BLaER1 treated with 17β-estradiol and CSF1 and Interleukin-3, amounts not matched to agents 10 nM and 100 nM (cell line): ENCODE measurements at regions not wholly inside any gene's neighbourhood (a gene's known extent, or its start where the extent isn't known, plus 50 kb on each side); places are given as distances from the start of the nearest gene placed in this dataset.

ENCODE experiments used
- H3K27ac ChIP-seq, 11 experiments: shearing (Covaris generic); formaldehyde crosslinking; 2 replicates each; pipeline ENCODE4 v1.8.1; 2022
- H3K27me3 ChIP-seq, 11 experiments: shearing (Covaris generic); formaldehyde crosslinking; 2 replicates each; pipeline ENCODE4 v1.8.1; 2022
- H3K36me3 ChIP-seq, 11 experiments: shearing (Covaris generic); formaldehyde crosslinking; 2 replicates each; pipeline ENCODE4 v1.8.1; 2022
- H3K4me1 ChIP-seq, 10 experiments: shearing (Covaris generic); formaldehyde crosslinking; 2 replicates each; pipeline ENCODE4 v1.8.1; 2022
- H3K4me2 ChIP-seq, 11 experiments: shearing (Covaris generic); formaldehyde crosslinking; 2 replicates each; pipeline ENCODE4 v1.8.1; 2022
- H3K4me3 ChIP-seq, 10 experiments: shearing (Covaris generic); formaldehyde crosslinking; 2 replicates each; pipeline ENCODE4 v1.8.1; 2022
- H3K9ac ChIP-seq, 11 experiments: shearing (Covaris generic); formaldehyde crosslinking; 2 replicates each; pipeline ENCODE4 v1.8.1; 2022
- H3K9me3 ChIP-seq, 11 experiments: shearing (Covaris generic); formaldehyde crosslinking; replicated peaks in 1 of 11; 2 replicates each; pipeline ENCODE4 v1.8.1; 2022
- H4K20me1 ChIP-seq, 11 experiments: shearing (Covaris generic); formaldehyde crosslinking; 2 replicates each; pipeline ENCODE4 v1.8.1; 2022
- Cebpa-rat ChIP-seq, 11 experiments: shearing (Covaris generic); IDR thresholded peaks; 2 replicates each; pipeline ENCODE4 v1.8.1; 2022

GRCh38 chr16:59259074-59259949 lies 525.2 kb upstream of the GOT2 start:
- Histone ChIP-seq H3K9ac (peak overlapping the region; percentile 62 to 86 (median 77); a peak in 21 of 22 replicates), H4K20me1 (no peaks in the 10 kb centered on the region), H3K4me3 (peak overlapping the region in 6 of 10 experiments; percentile 9 to 58 (median 36); a peak in 8 of 20 replicates), H3K4me1 (peaks cover 17 to 35% (median 25%) of the 10 kb centered on the region in 10 experiments), H3K9me3 (peaks cover 0 to 26% (median 4%) of the 10 kb centered on the region in 11 experiments; a peak in 12 of 22 replicates), H3K4me2 (peak overlapping the region; percentile 70 to 94 (median 86)), H3K27ac (peak overlapping the region; percentile 49 to 98 (median 89); a peak in 21 of 22 replicates), H3K36me3 (no peaks in the 10 kb centered on the region), H3K27me3 (no peaks in the 10 kb centered on the region)
- TF ChIP-seq Cebpa-rat (IDR thresholded peaks at IDR 0.05): no peak

- no peaks in the 10 kb centered on the region for H4K20me1 ChIP-seq
- H3K36me3 ChIP-seq: no peaks in the 10 kb centered on the region
- no peak overlapping the region for H3K27ac ChIP-seq
- no peaks in the 10 kb centered on the region for H3K4me1 ChIP-seq
- TF ChIP-seq Cebpa-rat (IDR thresholded peaks at IDR 0.05): no peak
- H3K4me3 ChIP-seq: no peak overlapping the region
- no peaks in the 10 kb centered on the region for H3K27me3 ChIP-seq
- H3K9ac ChIP-seq: no peak overlapping the region
- peaks cover 0 to 22% (median 7%) of the 10 kb centered on the region in 11 experiments; a peak in 11 of 22 replicates for H3K9me3 ChIP-seq
- H3K4me2 ChIP-seq: no peak overlapping the region
Observed at GRCh38 chr16:59252317-59252716, 518.2 kb upstream of the GOT2 start.

GRCh38 chr16:59249011-59249410 lies 514.9 kb upstream of the GOT2 start:
- TF ChIP-seq Cebpa-rat (IDR thresholded peaks at IDR 0.05): no peak
- Histone ChIP-seq H3K27me3 (no peaks in the 10 kb centered on the region), H4K20me1 (no peaks in the 10 kb centered on the region), H3K4me1 (0 out of 20 replicates have a peak, but pooled peaks cover 0 to 6% (median 0%) of the 10 kb centered on the region in 10 experiments), H3K9ac (no peak overlapping the region), H3K4me3 (no peak overlapping the region), H3K27ac (no peak overlapping the region), H3K9me3 (peaks cover 0 to 8% (median under 1%) of the 10 kb centered on the region in 11 experiments; a peak in 5 of 22 replicates), H3K4me2 (no peak overlapping the region), H3K36me3 (no peaks in the 10 kb centered on the region)

GRCh38 chr16:59242556-59242955 lies 508.4 kb upstream of the GOT2 start:
- H3K4me1 ChIP-seq: peaks cover 0 to 19% (median 0%) of the 10 kb centered on the region in 10 experiments; a peak in 6 of 20 replicates
- H3K9ac ChIP-seq: no peak overlapping the region
- H3K9me3 ChIP-seq: no peaks in the 10 kb centered on the region
- H3K27ac ChIP-seq: no peak overlapping the region
- TF ChIP-seq Cebpa-rat (IDR thresholded peaks at IDR 0.05): no peak
- H3K4me2 ChIP-seq: no peak overlapping the region
- no peak overlapping the region for H3K4me3 ChIP-seq
- H3K27me3 ChIP-seq: no peaks in the 10 kb centered on the region
- H3K36me3 ChIP-seq: no peaks in the 10 kb centered on the region
- no peaks in the 10 kb centered on the region for H4K20me1 ChIP-seq

GRCh38 chr16:59238246-59238645 lies 504.1 kb upstream of the GOT2 start:
- no peak overlapping the region for H3K9ac ChIP-seq
- no peaks in the 10 kb centered on the region for H3K27me3 ChIP-seq
- H4K20me1 ChIP-seq: no peaks in the 10 kb centered on the region
- TF ChIP-seq Cebpa-rat (IDR thresholded peaks at IDR 0.05): no peak
- H3K4me2 ChIP-seq: peak overlapping the region in 3 of 11 experiments; percentile 9 to 57 (median 50); a peak in 4 of 22 replicates
- H3K9me3 ChIP-seq: no peaks in the 10 kb centered on the region
- H3K36me3 ChIP-seq: no peaks in the 10 kb centered on the region
- H3K4me3 ChIP-seq: no peak overlapping the region
- peak overlapping the region in 2 of 11 experiments; percentile 38; a peak in 4 of 22 replicates for H3K27ac ChIP-seq
- peaks cover 0 to 14% (median 0%) of the 10 kb centered on the region in 10 experiments; a peak in 6 of 20 replicates for H3K4me1 ChIP-seq

GRCh38 chr16:59236804-59237458 lies 502.8 kb upstream of the GOT2 start:
- H3K4me1 ChIP-seq: peaks cover 0 to 14% (median 0%) of the 10 kb centered on the region in 10 experiments; a peak in 6 of 20 replicates
- H4K20me1 ChIP-seq: no peaks in the 10 kb centered on the region
- H3K27ac ChIP-seq: no peak overlapping the region
- H3K4me2 ChIP-seq: no peak overlapping the region
- no peak overlapping the region for H3K9ac ChIP-seq
- H3K4me3 ChIP-seq: no peak overlapping the region
- H3K9me3 ChIP-seq: no peaks in the 10 kb centered on the region
- H3K27me3 ChIP-seq: no peaks in the 10 kb centered on the region
- TF ChIP-seq Cebpa-rat (IDR thresholded peaks at IDR 0.05): no peak
- no peaks in the 10 kb centered on the region for H3K36me3 ChIP-seq

GRCh38 chr16:59224401-59224800 lies 490.3 kb upstream of the GOT2 start:
- TF ChIP-seq Cebpa-rat (IDR thresholded peaks at IDR 0.05): no peak
- H3K4me1 ChIP-seq: no peaks in the 10 kb centered on the region
- H3K9me3 ChIP-seq: peaks cover 0 to 4% (median 0%) of the 10 kb centered on the region in 11 experiments; a peak in 2 of 22 replicates
- no peak overlapping the region for H3K4me3 ChIP-seq
- no peaks in the 10 kb centered on the region for H3K27me3 ChIP-seq
- H3K27ac ChIP-seq: no peak overlapping the region
- H4K20me1 ChIP-seq: no peaks in the 10 kb centered on the region
- H3K36me3 ChIP-seq: no peaks in the 10 kb centered on the region
- no peak overlapping the region for H3K4me2 ChIP-seq
- H3K9ac ChIP-seq: no peak overlapping the region

- Histone ChIP-seq H3K4me2 (no peak overlapping the region), H3K27ac (no peak overlapping the region), H4K20me1 (no peaks in the 10 kb centered on the region), H3K4me3 (no peak overlapping the region), H3K27me3 (no peaks in the 10 kb centered on the region), H3K9ac (no peak overlapping the region), H3K9me3 (0 out of 22 replicates have a peak, but pooled peaks cover 0 to 3% (median 0%) of the 10 kb centered on the region in 11 experiments), H3K4me1 (no peaks in the 10 kb centered on the region), H3K36me3 (no peaks in the 10 kb centered on the region)
- no peak for TF ChIP-seq Cebpa-rat (IDR thresholded peaks at IDR 0.05)
Observed at GRCh38 chr16:59220011-59220410, 485.9 kb upstream of the GOT2 start.

- no peak for TF ChIP-seq Cebpa-rat (IDR thresholded peaks at IDR 0.05)
- Histone ChIP-seq H3K36me3 (no peaks in the 10 kb centered on the region), H3K4me1 (peaks cover 0 to 6% (median 0%) of the 10 kb centered on the region in 10 experiments; a peak in 1 of 20 replicates), H4K20me1 (no peaks in the 10 kb centered on the region), H3K9ac (no peak overlapping the region), H3K9me3 (0 out of 22 replicates have a peak, but pooled peaks cover 0 to 3% (median 0%) of the 10 kb centered on the region in 11 experiments), H3K27me3 (no peaks in the 10 kb centered on the region), H3K4me3 (no peak overlapping the region), H3K4me2 (no peak overlapping the region), H3K27ac (no peak overlapping the region)
Observed at GRCh38 chr16:59216291-59216690, 482.2 kb upstream of the GOT2 start.
